ENCODE measurements at regions not wholly inside any gene's neighbourhood (a gene's known extent, or its start where the extent isn't known, plus 50 kb on each side); places are given as distances from the start of the nearest gene placed in this dataset.

DNA sequence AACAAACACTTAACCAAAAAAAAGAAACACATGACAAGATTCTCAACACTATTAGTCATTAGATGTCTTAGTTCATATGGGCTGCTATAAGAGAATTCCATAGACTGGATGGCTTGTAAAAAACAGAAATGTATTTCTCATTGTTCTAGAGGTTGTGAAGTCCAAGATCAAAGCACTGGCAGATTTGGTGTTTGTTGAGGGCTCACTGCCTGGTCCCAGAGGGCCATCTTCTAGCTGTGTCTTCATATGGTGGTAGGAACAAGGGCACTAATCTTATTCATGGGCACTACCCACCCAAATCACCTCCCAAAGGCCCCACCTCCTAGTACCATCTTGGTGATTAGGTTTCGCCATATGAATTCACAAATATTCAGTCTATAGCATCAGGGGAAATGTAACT is 162.5 kb upstream of the SDK2 start:
- no peak for DNase-seq (ENCODE audit: low read depth in 3 of 3)

DNA sequence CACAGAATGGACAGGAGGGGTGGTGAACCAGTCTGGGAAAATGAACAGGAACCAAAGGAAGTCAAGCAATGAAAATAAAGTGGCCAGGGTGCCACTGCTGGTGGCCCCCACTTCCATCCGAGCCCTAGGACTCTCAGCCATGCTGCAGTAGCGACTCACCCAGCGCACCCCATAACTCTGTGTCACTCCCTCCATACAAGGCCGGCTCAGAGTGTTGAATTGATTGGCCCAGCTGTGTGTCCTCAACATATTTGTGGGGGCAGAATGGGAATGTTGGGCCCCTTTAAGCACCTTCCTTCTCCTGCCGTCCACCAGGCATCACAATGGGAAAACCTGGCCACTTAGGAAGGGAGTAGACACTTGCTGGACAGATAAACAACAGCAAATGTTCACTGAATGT is 169.0 kb upstream of the SDK2 start:
- no peak for DNase-seq (ENCODE audit: low read depth in 3 of 3)

DNA sequence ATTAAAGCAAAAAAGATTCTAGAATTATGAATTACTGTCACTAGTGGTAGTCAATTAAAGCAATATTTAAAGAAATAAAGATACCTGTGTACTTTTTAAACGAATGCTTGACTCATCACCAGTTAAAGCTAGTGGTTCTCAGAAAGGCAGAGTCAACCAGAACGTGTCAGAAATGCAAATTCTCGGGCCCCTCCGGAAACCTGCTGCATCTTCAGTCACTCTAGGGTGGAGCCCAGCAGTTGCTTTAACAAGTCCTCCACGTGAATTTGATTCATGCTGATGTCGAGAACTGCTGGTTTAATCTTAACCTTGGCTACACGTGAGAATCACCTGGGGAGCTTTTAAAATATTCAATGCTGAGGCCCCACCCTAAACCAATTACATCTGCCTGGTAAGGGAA is 169.8 kb upstream of the SDK2 start:
- no peak for DNase-seq (ENCODE audit: low read depth in 3 of 3)

GRCh38 chr17:73815474-73815873 is 171.2 kb upstream of the SDK2 start:
- no peak for DNase-seq (ENCODE audit: low read depth in 3 of 3)

- no peak for DNase-seq (ENCODE audit: low read depth in 3 of 3)
Observed at GRCh38 chr17:73819440-73820395, 175.5 kb upstream of the SDK2 start.

GRCh38 chr17:73820686-73821448 is 176.6 kb upstream of the SDK2 start:
- no peak for DNase-seq (ENCODE audit: low read depth in 3 of 3)

- DNase-seq (ENCODE audit: low read depth in 3 of 3): no peak
Observed at GRCh38 chr17:73821665-73822064, 177.4 kb upstream of the SDK2 start.

DNA sequence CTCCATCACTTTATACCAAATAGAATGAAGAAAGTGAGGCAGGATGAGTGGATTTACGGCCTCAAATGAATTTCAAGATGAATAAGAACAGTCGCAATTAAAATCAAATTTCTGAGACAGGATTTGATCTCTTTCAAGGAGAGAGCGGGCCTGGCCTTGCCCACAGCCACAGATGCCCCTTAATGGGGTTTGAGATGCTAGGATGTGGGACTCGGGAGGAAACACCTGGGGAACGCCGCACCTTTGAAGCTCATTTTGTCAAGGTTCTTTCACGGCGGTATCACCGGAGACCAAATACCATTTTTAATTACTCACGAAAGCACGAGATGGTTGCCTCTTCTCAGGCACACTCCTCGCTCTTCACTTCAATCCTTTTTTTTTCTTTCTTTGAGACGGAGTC is 178.1 kb upstream of the SDK2 start:
- no peak for DNase-seq (ENCODE audit: low read depth in 3 of 3)

- no peak for DNase-seq (ENCODE audit: low read depth in 3 of 3)
Observed at GRCh38 chr17:73823684-73824083, 179.4 kb upstream of the SDK2 start.

DNA sequence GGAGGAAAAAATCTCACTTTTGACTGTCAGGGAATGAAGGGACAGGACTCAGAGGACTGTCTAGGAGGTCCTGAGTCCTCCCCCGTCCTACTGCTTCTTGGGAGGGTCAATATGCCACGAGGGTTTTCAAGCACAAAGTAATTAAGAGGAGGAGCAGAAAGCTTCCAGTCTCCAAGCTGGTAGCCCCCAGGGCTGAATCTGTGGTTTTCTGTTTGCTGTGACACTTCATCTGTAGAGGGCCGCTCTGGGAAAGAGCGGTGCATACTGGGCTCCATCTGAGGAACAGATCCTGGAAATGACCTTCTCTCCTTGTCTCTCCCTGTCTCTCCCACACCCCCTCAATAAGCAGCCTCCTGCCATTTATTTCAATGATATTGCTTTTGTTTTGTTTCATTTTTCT is 180.1 kb upstream of the SDK2 start:
- DNase-seq (ENCODE audit: low read depth in 3 of 3): no peak

GRCh38 chr17:73826181-73826871 is 182.1 kb upstream of the SDK2 start:
- no peak for DNase-seq (ENCODE audit: low read depth in 3 of 3)

GRCh38 chr17:73826872-73827228 is 182.6 kb upstream of the SDK2 start:
- no peak for DNase-seq (ENCODE audit: low read depth in 3 of 3)

DNA sequence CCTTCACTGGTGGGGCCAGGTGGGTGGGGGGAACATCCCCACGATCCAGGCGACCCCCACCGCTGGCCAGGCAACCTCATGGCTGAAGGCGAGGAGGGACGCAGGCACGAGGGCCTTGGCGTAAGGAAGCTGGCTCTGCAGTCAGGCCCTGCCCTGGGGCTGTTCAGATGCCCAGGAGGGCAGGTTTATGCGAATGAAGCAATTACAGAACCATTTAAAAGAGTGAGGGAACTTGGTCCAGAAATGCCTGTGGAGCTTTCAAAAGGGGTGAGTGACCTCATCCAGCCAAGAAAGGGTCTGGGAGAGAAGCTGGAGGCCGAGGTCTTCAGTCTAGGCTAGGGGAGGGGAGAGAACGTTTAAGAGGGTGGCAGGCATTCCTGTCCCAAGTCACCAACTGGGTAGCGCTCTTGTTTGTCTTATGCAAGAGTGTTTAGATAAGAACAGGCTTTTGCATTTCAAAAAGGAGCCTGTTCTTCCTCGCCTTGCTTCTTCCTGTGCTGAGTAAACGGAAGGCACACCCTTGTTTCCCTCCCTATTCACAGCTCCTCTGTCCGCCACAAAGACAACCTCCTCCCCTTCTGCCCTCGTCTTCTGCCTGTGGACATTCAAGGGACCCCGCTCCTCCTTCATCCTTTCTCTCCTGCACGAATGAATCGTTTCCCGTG is 183.5 kb upstream of the SDK2 start:
- DNase-seq (ENCODE audit: low read depth in 3 of 3): no peak

- no peak for DNase-seq (ENCODE audit: low read depth in 3 of 3)
Observed at GRCh38 chr17:73829676-73830280, 185.5 kb upstream of the SDK2 start.

DNA sequence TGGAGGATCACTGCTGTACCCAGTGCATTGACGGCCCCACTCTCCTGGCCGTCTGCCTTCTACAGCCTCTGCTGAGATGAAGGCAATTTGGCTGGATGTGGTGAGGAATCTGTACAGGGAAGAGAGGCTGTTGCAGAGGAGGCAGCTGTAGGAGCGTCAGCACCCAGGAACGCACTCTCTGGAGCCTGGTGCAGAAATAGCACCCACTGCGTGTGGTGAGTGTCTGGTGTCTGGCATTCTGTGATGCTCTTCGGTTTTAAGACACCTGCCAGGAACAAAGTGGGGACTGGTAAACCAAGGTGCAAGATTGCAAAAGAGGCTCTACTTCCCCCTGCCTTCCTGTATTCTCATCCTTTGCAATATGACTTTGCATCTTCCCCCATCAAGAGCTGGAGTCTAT is 187.5 kb upstream of the SDK2 start:
- no peak for DNase-seq (ENCODE audit: low read depth in 3 of 3)

GRCh38 chr17:73833775-73834488 is 189.7 kb upstream of the SDK2 start:
- DNase-seq (ENCODE audit: low read depth in 3 of 3): no peak

GRCh38 chr17:73834684-73835343 is 190.6 kb upstream of the SDK2 start:
- DNase-seq (ENCODE audit: low read depth in 3 of 3): no peak

DNA sequence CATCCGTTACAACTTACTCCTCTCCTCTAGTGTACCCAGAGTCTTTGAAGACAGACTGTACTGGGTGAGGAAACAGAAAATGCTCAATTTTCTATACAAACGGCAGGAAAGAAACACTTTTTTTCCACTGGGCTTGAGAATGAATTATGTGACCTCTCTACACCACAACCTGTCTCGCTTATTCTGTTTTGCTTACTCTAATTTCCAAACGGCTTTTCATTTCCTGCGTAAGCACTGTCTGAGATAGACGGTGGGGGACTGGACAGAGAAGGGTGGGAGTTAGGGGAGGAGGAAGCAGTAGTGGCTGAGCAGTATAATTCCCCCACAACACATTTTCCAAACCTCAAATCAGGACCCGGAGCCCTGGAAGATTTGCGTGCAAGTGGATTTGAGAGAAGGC is 191.4 kb upstream of the SDK2 start:
- DNase-seq (ENCODE audit: low read depth in 3 of 3): no peak

- no peak for DNase-seq (ENCODE audit: low read depth in 3 of 3)
Observed at GRCh38 chr17:73838815-73839214, 194.6 kb upstream of the SDK2 start.

- no peak for DNase-seq (ENCODE audit: low read depth in 3 of 3)
Observed at GRCh38 chr17:73840829-73841228, 196.6 kb upstream of the SDK2 start.
